ENCODE measurements at regions not wholly inside any gene's neighbourhood (a gene's known extent, or its start where the extent isn't known, plus 50 kb on each side); places are given as distances from the start of the nearest gene placed in this dataset.
"Not testable (repeated sequence)": the region's sequence is repeated elsewhere in the genome, so short reads cannot be mapped to it uniquely, and the experiment has no call there.

- no peaks in the 10 kb centered on the region for H3K27me3 ChIP-seq (ENCODE audit: insufficient read depth, low read length)
- H3K4me3 ChIP-seq (ENCODE audit: low read length) = no peak overlapping the region
- H3K9me3 ChIP-seq (ENCODE audit: low read length) = no peaks in the 10 kb centered on the region
- no peaks in the 10 kb centered on the region for H3K4me1 ChIP-seq (ENCODE audit: insufficient read depth, low read length)
- no peaks in the 10 kb centered on the region for H3K36me3 ChIP-seq (ENCODE audit: insufficient read depth, low read length)
- no peak overlapping the region for H2AFZ ChIP-seq (ENCODE audit: low read depth, low read length)
Observed at GRCh38 chr17:14604591-14605266, 303.8 kb downstream of the HS3ST3B1 start.

- no peaks in the 10 kb centered on the region for H3K4me1 ChIP-seq (ENCODE audit: insufficient read depth, low read length)
- no peaks in the 10 kb centered on the region for H3K27me3 ChIP-seq (ENCODE audit: insufficient read depth, low read length)
- H3K9me3 ChIP-seq (ENCODE audit: low read length) = no peaks in the 10 kb centered on the region
- no peaks in the 10 kb centered on the region for H3K36me3 ChIP-seq (ENCODE audit: insufficient read depth, low read length)
- no peak overlapping the region for H3K4me3 ChIP-seq (ENCODE audit: low read length)
- no peak overlapping the region for H2AFZ ChIP-seq (ENCODE audit: low read depth, low read length)
Observed at GRCh38 chr17:14596224-14596623, 295.3 kb downstream of the HS3ST3B1 start.

GRCh38 chr17:14595656-14596055 is 294.8 kb downstream of the HS3ST3B1 start:
- Histone ChIP-seq H3K27me3 (ENCODE audit: insufficient read depth, low read length) (no peaks in the 10 kb centered on the region), H3K36me3 (ENCODE audit: insufficient read depth, low read length) (no peaks in the 10 kb centered on the region), H3K9me3 (ENCODE audit: low read length) (no peaks in the 10 kb centered on the region)

GRCh38 chr17:14594690-14595089 is 293.8 kb downstream of the HS3ST3B1 start:
- Histone ChIP-seq H3K9me3 (ENCODE audit: low read length) (no peaks in the 10 kb centered on the region), H2AFZ (ENCODE audit: low read depth, low read length) (no peak overlapping the region), H3K4me1 (ENCODE audit: insufficient read depth, low read length) (no peaks in the 10 kb centered on the region), H3K27me3 (ENCODE audit: insufficient read depth, low read length) (no peaks in the 10 kb centered on the region), H3K4me3 (ENCODE audit: low read length) (no peak overlapping the region), H3K36me3 (ENCODE audit: insufficient read depth, low read length) (no peaks in the 10 kb centered on the region)

More at GRCh38 chr17:14595656-14596055, 294.8 kb downstream of the HS3ST3B1 start:
- Histone ChIP-seq H3K4me3 (ENCODE audit: low read length) (no peak overlapping the region), H2AFZ (ENCODE audit: low read depth, low read length) (no peak overlapping the region), H3K4me1 (ENCODE audit: insufficient read depth, low read length) (no peaks in the 10 kb centered on the region)

- Histone ChIP-seq H2AFZ (ENCODE audit: low read depth, low read length) (no peak overlapping the region), H3K4me3 (ENCODE audit: low read length) (no peak overlapping the region), H3K27me3 (ENCODE audit: insufficient read depth, low read length) (no peaks in the 10 kb centered on the region), H3K9me3 (ENCODE audit: low read length) (no peaks in the 10 kb centered on the region), H3K36me3 (ENCODE audit: insufficient read depth, low read length) (no peaks in the 10 kb centered on the region), H3K4me1 (ENCODE audit: insufficient read depth, low read length) (no peaks in the 10 kb centered on the region)
Observed at GRCh38 chr17:14593956-14594355, 293.1 kb downstream of the HS3ST3B1 start.

GRCh38 chr17:14590459-14591250 is 289.8 kb downstream of the HS3ST3B1 start:
- peaks cover 8% of the 10 kb centered on the region for H3K4me1 ChIP-seq (ENCODE audit: insufficient read depth, low read length)
- H3K4me3 ChIP-seq (ENCODE audit: low read length) = no peak overlapping the region
- H3K36me3 ChIP-seq (ENCODE audit: insufficient read depth, low read length) = no peaks in the 10 kb centered on the region
- H3K27me3 ChIP-seq (ENCODE audit: insufficient read depth, low read length) = no peaks in the 10 kb centered on the region
- H2AFZ ChIP-seq (ENCODE audit: low read depth, low read length) = no peak overlapping the region
- H3K9me3 ChIP-seq (ENCODE audit: low read length) = no peaks in the 10 kb centered on the region

GRCh38 chr17:14585099-14585498 is 284.2 kb downstream of the HS3ST3B1 start:
- no peaks in the 10 kb centered on the region for H3K27me3 ChIP-seq (ENCODE audit: insufficient read depth, low read length)

GRCh38 chr17:14582996-14583395 is 282.1 kb downstream of the HS3ST3B1 start:
- Histone ChIP-seq H3K27me3 (ENCODE audit: insufficient read depth, low read length) (no peaks in the 10 kb centered on the region), H3K9me3 (ENCODE audit: low read length) (peaks cover 2% of the 10 kb centered on the region), H3K4me1 (ENCODE audit: insufficient read depth, low read length) (peaks cover 8% of the 10 kb centered on the region), H2AFZ (ENCODE audit: low read depth, low read length) (no peak overlapping the region), H3K4me3 (ENCODE audit: low read length) (no peak overlapping the region), H3K36me3 (ENCODE audit: insufficient read depth, low read length) (no peaks in the 10 kb centered on the region)

More at GRCh38 chr17:14585099-14585498, 284.2 kb downstream of the HS3ST3B1 start:
- peaks cover 8% of the 10 kb centered on the region for H3K4me1 ChIP-seq (ENCODE audit: insufficient read depth, low read length)
- H2AFZ ChIP-seq (ENCODE audit: low read depth, low read length) = no peak overlapping the region
- peaks cover 2% of the 10 kb centered on the region for H3K9me3 ChIP-seq (ENCODE audit: low read length)
- H3K4me3 ChIP-seq (ENCODE audit: low read length) = no peak overlapping the region
- H3K36me3 ChIP-seq (ENCODE audit: insufficient read depth, low read length) = no peaks in the 10 kb centered on the region

GRCh38 chr17:14581186-14581830 is 280.4 kb downstream of the HS3ST3B1 start:
- H3K4me3 ChIP-seq (ENCODE audit: low read length) = no peak overlapping the region

GRCh38 chr17:14580499-14580898 is 279.6 kb downstream of the HS3ST3B1 start:
- Histone ChIP-seq H3K36me3 (ENCODE audit: insufficient read depth, low read length) (no peaks in the 10 kb centered on the region), H3K4me3 (ENCODE audit: low read length) (no peak overlapping the region), H2AFZ (ENCODE audit: low read depth, low read length) (no peak overlapping the region), H3K9me3 (ENCODE audit: low read length) (peaks cover 2% of the 10 kb centered on the region), H3K27me3 (ENCODE audit: insufficient read depth, low read length) (no peaks in the 10 kb centered on the region), H3K4me1 (ENCODE audit: insufficient read depth, low read length) (peaks cover under 1% of the 10 kb centered on the region)

More at GRCh38 chr17:14581186-14581830, 280.4 kb downstream of the HS3ST3B1 start:
- Histone ChIP-seq H3K27me3 (ENCODE audit: insufficient read depth, low read length) (no peaks in the 10 kb centered on the region), H3K36me3 (ENCODE audit: insufficient read depth, low read length) (no peaks in the 10 kb centered on the region), H2AFZ (ENCODE audit: low read depth, low read length) (no peak overlapping the region), H3K4me1 (ENCODE audit: insufficient read depth, low read length) (no peaks in the 10 kb centered on the region), H3K9me3 (ENCODE audit: low read length) (peaks cover 2% of the 10 kb centered on the region)

GRCh38 chr17:14579716-14580115 is 278.8 kb downstream of the HS3ST3B1 start:
- Histone ChIP-seq H3K4me3 (ENCODE audit: low read length) (no peak overlapping the region), H3K36me3 (ENCODE audit: insufficient read depth, low read length) (no peaks in the 10 kb centered on the region), H2AFZ (ENCODE audit: low read depth, low read length) (no peak overlapping the region), H3K4me1 (ENCODE audit: insufficient read depth, low read length) (peaks cover 6% of the 10 kb centered on the region), H3K9me3 (ENCODE audit: low read length) (peaks cover 2% of the 10 kb centered on the region), H3K27me3 (ENCODE audit: insufficient read depth, low read length) (no peaks in the 10 kb centered on the region)

- Histone ChIP-seq H2AFZ (ENCODE audit: low read depth, low read length) (no peak overlapping the region), H3K9me3 (ENCODE audit: low read length) (no peaks in the 10 kb centered on the region), H3K36me3 (ENCODE audit: insufficient read depth, low read length) (no peaks in the 10 kb centered on the region), H3K27me3 (ENCODE audit: insufficient read depth, low read length) (no peaks in the 10 kb centered on the region), H3K4me1 (ENCODE audit: insufficient read depth, low read length) (peaks cover 6% of the 10 kb centered on the region), H3K4me3 (ENCODE audit: low read length) (no peak overlapping the region)
Observed at GRCh38 chr17:14575471-14575953, 274.6 kb downstream of the HS3ST3B1 start.

- H3K9me3 ChIP-seq (ENCODE audit: low read length); H3K4me3 ChIP-seq (ENCODE audit: low read length); H3K36me3 ChIP-seq (ENCODE audit: insufficient read depth, low read length); H3K4me1 ChIP-seq (ENCODE audit: insufficient read depth, low read length); H2AFZ ChIP-seq (ENCODE audit: low read depth, low read length); H3K27me3 ChIP-seq (ENCODE audit: insufficient read depth, low read length): not testable (repeated sequence)
Observed at GRCh38 chr17:14560325-14560724, 259.4 kb downstream of the HS3ST3B1 start.
